ENCODE measurements at regions not wholly inside any gene's neighbourhood (a gene's known extent, or its start where the extent isn't known, plus 50 kb on each side); places are given as distances from the start of the nearest gene placed in this dataset.

DNA sequence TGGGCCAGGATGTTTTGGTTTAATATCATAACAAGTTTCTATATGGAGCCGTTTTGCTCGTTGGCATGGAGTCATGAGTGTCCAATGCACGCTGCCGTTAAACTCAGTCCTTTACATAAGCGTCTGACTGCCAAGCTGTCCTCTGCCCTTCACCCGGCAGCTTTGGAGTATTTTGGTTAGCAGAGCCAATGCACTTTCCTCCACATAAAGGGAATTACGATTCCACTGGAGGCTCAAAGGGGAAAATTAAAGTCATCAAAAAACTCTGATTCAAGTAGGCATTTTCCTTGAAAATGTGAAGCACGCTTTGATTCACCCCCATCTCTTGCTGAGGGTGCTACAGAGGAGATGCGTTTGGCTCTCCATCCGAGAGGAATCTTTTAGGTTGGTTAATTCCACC lies 144.4 kb upstream of the ARGLU1 start:
- DNase-seq (ENCODE audit: low read depth), result no peak

DNA sequence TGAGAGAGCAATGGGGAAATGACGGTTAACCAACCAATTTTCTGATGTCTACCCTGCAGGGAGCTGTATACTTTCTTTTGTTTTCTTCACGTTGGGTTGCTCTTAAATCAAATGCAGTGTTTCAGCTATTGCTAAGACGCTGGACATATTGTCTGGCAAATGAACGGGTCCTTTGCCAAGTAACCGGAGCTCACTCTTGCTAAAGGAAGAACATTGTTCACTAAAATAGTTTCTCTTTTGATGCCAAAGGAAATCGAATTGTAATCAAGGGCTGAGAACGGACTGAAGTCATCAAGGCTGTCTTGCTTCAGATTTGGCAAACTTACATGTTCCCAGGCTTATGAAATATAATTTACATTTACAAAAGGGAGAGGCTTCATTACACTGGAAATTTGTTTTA lies 142.3 kb upstream of the ARGLU1 start:
- DNase-seq (ENCODE audit: low read depth), result no peak

DNA sequence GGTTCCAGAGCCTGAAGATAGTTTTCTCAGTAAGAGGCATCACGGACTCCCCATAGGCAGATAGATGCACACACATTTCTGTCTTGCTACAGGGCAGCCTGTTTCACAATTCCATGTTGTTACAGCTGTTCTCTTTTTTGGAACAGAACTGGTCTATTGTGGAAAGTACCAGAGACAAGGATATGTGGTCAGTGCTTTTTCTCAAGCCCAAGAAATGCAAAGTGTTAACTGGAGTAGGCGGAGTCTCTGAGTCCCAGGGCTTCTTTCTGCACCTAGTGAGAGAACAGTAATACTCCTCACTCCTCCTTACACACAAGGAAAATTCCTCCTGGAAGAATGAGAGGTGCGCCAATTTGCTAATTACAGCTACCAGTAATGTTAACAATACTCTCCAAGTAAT lies 141.6 kb upstream of the ARGLU1 start:
- no peak for DNase-seq (ENCODE audit: low read depth)

DNA sequence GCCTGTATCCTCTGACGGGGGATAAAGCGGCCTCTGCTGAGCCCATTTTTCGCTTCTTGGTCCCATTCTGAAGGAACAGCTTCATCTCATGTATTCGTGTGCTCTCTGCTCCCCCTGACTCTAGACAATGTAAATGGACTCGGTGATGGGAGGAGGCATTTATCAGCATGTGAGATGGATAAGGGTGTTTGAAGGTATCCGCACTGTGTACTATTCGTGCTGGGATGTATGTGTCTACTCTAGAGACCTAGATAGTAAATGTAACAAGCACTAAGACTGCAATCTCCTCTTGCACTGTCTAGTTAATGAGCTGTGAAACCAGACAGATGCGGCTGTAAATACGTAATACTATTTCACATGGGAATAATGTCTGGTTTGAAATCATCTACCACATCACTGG lies 134.6 kb upstream of the ARGLU1 start:
- DNase-seq (ENCODE audit: low read depth), result no peak

DNA sequence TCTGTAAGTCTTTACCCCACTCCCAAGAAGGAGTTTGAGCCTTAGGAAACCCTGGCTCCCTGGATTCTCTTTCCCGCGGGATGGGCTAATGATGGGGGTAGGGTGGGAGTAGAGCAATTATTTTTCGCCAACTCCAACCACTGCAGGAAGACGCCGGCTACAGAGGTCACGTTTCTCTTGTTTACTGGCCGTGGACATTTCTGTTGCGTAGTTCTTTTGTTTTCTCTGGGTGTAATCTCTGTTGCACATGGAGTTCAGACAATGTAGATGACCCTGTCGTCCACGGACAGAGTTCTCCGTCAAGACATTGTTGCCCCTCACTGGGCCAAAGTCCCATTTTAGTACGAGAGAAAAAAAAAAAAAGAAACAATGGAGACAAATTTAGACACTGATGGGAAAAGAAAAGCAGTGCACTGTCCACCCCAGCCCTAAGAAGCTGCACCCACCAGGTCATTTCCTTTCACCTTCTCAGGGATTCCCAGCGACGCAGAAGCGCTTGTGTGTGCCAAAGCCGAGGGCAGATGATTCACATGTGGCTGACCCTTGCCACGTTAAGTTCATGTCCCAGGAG lies 133.9 kb upstream of the ARGLU1 start:
- no peak for DNase-seq (ENCODE audit: low read depth)

DNA sequence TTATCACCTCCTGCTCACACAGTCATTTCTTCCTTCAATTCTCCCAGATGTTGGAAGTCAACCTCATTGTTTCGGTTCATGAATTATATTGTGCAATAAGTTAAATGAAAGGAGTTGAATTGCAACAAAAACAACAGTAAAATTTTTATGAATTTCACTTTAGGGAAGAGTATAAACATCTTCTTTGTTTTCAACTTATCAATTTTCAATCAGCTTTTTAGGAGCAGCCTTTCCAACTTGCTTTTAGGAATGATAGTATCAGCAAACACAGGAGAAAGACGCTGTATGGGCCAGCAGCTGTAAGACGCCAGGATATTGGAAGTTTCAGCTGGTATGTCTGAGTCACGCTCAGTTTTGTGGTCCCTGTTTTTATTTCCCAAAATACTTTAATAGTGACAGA lies 132.5 kb upstream of the ARGLU1 start:
- no peak for DNase-seq (ENCODE audit: low read depth)

DNA sequence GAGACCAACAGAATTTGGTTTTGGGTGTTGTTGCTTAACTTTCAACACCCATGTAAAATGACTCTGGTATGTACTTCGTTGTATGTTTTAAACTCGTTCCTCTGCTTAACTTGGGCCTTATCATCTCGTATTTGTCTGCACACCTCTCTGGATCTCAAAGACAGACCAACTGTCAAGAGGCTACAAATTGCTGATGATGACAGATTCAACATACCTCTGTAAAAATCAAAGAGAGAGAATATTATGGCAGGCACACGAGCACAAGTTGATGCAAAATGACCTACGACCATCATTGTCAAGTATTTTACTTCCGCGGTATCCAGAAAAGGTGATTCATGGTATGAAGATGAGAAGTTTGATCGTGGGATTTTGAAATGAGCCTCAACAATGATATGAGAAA lies 132.1 kb upstream of the ARGLU1 start:
- DNase-seq (ENCODE audit: low read depth), result no peak

DNA sequence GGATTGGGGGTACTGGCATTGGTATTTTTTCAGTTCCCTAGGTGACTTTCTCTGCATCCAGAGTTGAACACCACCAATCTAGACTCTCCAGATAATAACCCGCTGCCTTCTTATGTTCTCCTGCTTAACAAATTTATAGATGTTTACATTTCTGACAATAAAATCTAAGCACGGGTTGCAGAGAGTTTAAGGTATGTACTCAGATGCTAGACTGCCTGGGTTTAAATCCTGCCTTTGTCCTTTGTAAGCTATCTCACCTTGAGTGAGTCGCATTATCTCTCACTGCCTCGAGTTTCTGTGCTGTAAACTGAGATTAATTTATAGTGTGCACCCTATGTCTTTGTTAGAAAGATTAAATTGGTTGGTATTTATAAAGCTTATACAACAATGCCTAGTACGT lies 131.4 kb upstream of the ARGLU1 start:
- DNase-seq (ENCODE audit: low read depth), result no peak

DNA sequence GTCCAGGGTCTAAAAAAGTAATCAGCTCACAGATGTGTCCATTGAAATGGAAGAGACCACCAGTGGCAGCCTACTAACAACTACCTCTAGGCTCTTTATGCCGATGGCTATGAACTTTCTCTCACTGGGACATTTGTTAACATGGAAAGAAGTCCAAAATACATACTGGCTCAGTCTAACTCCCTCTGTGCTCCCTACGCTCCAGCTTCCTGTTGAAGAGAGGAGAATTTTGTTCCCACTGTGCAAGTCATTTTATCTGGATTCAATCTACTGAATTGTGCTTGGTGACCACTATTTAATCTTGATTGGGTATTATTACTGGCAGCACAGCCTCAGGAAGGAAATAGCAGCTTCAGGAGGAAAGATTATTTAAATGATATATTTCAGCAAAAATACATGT lies 128.8 kb upstream of the ARGLU1 start:
- DNase-seq (ENCODE audit: low read depth), result no peak

DNA sequence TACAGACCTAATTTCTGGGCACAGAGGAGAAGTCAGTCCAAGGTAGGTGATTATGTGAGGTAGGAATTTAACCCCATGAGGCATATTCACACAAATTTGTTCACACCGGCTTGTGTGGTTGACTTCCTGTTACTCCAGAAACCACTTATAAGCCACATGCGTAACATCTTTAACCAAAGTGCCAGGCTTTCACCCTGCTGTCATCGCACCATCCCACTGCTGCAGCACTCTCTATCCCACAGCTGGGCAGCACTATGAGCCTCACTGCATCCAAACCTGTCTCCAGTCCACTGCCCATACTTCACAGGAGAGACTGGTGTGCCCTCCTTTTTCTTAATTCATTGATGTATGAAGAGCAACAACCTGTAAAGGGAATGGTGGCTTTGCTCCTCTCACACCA lies 128.2 kb upstream of the ARGLU1 start:
- DNase-seq (ENCODE audit: low read depth), result no peak

DNA sequence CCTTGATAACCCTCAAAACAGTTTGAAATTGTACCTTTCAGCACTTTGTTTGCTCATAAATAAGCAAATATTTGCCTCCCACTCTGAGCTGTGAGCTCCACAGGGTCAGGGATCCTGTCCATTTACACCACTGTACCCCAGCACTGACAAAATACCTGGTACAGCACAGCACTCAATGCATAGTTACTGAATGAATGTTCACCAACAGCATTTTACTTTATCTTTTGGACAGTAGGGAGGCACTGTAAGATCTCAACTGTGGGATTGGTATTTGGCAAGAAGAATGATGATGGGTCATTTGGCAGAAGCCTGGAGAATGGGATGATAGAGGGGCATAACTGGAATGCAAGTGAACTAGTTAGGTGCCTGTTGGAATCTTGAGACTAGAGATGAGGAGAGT lies 127.2 kb upstream of the ARGLU1 start:
- no peak for DNase-seq (ENCODE audit: low read depth)

DNA sequence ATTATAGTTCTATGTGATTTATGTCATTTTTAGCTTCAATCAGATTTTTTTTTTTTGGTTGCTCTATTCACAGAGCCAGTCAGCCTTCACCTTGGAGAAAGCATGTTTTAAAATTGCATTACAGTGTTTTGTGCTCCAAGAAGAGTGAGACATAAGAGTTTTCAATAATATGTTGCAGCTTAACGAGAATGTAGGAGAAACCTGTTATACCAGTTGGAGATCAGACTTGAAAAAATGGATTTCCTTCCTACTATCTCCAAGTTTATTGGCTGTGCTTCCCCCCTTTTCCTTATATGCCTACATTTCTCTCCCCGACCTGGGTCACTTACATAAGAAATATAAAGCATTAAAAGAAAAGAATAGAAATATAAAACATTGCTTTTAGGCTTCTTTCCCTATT lies 123.9 kb upstream of the ARGLU1 start:
- DNase-seq (ENCODE audit: low read depth), result no peak

DNA sequence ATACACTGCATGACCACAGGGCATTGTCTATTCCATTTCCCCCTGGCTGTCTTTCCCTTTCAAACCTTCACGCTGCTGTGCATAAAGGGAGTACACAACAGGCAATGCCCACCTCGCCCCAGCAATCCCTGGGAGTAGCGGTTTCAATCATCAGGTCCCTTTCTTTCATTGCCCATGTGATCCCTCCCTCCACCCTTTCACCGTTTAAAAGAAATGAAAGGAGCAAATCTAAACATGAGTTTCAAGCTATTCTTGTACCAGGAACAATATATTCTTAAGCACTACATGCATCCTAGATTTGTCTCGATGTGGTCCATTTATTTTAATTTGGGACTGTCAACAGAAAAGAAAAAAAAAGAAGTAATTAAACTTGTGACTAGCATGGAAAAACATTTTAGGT lies 123.4 kb upstream of the ARGLU1 start:
- no peak for DNase-seq (ENCODE audit: low read depth)

DNA sequence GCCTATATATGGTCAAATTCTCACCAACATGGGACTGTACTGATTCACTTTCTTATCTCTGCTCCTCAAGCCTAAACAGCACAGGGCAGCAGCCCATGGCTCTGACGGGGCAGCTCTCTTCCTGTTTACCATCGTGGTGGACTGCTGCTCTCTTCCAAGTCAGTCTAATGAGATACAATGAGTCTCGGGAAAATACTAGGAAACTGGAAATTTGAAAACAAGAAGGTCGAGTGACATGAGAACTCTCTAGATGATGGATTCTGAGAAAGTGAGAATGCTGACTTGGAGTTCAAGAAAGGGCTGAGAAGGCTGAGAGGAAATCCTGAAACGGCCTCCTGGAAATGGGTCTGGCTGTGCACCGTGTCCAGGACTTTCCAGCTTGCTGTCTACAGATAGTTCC lies 122.8 kb upstream of the ARGLU1 start:
- no peak for DNase-seq (ENCODE audit: low read depth)

DNA sequence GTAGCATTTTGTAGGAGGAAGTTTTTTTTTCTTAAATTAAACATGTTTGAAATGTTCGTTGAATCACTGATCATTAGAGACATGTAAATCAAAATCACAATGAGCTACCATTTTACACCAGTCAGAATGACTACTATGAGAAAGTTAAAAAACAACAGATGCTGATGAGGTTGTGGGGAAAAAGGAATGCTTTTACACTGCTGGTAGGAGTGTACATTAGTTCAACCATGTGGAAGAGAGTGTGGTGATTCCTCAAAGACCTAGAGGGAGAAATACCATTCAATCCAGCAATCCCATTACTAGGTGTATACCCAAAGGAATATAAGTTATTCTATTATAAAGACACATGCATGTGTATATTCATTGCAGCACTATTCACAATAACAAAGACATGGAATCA lies 122.0 kb upstream of the ARGLU1 start:
- DNase-seq (ENCODE audit: low read depth), result no peak

DNA sequence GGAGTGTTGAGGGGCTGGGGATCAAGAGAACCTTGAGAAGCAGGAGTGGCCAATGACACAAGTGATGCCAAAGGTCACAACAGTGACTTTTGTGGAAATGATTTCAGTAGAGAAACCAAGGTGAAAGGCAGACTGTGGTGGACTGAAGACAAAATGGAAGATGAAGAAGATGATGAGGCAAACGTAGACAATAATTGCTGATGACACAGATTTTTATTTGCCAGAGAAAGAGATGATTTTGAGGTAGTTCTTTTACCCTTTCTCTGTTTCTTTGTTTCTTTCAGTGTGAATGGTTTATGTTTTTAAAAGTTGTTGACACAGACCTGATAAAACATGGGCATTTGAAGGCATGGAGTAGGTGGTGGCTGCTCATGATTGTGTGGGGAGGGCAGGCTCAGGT lies 121.0 kb upstream of the ARGLU1 start:
- no peak for DNase-seq (ENCODE audit: low read depth)

DNA sequence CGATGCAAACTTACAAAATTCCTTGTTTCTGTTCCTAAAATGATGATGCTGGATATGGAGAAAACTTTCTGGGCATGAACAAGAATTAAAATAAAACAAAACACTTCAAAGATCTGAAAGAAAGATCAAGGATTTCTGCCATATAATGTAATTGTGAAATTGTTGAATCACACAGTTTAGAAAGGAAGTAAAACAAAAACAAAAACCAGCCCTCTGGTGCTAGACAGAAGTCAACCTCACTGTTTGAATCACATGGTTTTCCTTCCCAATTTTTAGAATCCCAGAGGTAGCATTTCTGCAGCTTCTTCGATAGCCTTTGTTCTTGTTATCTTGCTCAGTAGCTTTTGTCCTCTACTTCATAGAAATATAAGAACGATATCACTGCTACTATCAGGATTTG lies 118.2 kb upstream of the ARGLU1 start:
- no peak for DNase-seq (ENCODE audit: low read depth)

DNA sequence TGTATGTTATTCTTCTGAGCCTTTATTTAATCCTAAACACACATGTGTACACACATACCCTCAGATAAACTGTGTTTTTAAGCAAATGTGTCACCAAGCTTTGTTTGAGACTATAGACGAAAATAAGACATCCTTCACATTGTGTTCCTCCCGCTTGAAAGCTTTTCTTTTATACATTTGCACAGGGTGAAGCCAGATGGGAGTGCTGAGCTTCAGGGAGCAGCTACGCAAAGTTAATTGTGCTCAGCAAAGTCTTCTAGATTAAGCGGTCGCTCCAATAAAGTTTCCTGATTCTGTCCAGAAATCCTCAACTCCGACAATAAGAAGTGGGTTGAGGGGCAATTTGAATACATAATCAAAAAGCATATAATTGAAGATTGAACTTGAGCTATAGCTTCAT lies 117.2 kb upstream of the ARGLU1 start:
- DNase-seq (ENCODE audit: low read depth), result no peak

DNA sequence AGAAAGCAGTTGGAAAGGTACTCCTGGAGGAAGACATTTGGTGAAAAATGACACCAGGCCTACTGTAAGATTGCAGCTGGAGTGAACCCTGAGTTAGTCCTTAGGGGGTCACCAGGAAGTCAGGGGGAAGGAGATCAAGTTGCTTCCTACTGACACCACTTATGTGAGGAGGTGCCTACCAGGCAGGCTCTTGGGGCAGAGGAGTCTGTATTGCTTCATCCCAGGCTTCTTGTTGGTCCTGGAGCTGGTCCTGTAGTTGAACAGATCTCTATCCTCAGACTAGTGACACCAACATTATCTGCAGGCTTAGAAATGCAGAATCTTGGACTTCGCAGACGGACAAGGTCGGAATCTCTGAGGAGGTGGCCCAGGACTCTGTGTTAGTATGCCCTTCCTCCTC lies 116.0 kb upstream of the ARGLU1 start:
- no peak for DNase-seq (ENCODE audit: low read depth)

DNA sequence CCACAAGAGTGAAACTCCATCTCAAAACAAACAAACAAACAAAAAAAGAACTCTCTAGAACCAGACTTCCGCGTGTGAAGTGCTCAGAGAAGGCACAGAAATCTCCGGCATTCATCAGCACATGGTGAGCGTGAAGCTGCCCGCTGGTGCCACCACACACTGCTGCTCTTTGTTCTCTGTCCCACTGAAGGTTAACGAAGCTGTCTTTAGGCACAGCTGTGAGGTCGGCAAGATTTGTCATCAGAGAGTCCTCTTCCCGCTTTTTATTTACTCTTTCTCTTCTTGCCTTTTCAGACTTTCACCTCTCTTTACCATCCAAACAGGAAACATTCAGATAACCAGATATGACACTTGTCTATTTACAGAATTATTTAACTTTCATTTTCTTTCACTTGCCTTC lies 115.2 kb upstream of the ARGLU1 start:
- DNase-seq (ENCODE audit: low read depth), result no peak

DNA sequence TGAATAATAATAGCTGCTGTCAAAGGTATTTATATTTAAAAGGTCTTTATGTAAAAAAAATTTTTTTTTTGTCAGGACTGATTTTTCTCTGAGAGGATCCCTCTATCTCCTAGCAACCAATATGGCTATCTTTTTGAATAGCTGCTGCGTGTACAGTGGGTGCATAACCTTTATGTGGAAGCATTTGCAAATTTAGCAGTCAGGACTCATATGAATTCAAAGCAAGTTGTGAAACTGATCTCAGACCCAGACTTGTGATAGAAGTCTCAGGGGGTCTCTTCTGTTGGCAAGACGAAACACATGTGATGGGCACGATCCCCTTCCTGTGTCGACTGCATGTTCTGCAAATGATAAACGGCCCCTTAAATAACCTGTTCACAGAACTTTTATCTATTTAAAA lies 114.1 kb upstream of the ARGLU1 start:
- no peak for DNase-seq (ENCODE audit: low read depth)

DNA sequence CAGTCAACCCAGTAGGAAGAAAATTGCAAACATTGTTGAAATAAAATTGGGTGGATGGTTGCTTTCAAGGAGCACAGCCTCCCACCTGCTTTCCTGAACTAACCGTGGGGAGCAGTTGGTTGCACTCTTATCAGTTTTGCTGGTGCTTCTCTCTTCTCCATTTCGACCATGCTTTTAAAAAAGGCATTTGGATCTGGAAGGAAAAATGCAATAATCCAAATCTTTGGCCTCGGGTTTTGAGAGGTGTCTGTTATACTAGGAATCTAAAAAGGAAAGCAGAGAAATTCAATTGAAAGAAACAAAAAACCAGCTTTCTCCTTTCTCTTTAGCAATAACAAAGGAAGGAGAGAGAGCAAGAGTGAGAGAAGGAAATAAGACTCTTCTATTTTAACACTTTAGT lies 113.6 kb upstream of the ARGLU1 start:
- DNase-seq (ENCODE audit: low read depth), result no peak

DNA sequence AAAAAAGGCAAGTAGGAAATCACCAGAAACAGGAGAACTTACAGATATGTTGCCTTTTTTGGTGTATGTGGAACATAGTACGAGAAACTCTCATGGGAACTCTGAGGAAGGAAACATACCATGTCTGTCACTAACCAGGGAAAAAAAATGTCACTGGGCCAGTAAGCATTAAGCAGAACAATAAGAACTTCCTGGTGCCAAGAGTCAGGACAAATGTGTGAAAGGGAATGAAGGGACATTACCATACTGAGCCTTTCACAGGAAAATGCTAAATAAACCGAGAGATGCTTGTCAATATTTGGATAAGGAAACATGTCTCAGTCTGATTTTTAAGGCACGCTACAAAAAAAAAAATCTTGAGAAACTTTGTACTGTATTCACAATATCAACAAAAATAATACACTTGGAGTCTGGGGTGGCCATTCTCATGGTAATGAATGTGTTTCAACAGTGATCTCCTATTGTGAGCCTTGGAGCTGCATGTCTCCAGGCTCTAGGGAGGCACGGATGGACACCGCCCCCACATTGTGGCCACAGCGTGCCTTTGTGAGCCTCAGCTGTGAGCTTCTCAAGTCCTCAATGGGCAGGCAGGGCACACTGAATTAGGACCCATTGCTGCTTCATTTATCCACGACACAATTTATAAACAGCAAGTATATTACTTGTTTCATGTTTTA lies 113.0 kb upstream of the ARGLU1 start:
- DNase-seq (ENCODE audit: low read depth), result no peak

DNA sequence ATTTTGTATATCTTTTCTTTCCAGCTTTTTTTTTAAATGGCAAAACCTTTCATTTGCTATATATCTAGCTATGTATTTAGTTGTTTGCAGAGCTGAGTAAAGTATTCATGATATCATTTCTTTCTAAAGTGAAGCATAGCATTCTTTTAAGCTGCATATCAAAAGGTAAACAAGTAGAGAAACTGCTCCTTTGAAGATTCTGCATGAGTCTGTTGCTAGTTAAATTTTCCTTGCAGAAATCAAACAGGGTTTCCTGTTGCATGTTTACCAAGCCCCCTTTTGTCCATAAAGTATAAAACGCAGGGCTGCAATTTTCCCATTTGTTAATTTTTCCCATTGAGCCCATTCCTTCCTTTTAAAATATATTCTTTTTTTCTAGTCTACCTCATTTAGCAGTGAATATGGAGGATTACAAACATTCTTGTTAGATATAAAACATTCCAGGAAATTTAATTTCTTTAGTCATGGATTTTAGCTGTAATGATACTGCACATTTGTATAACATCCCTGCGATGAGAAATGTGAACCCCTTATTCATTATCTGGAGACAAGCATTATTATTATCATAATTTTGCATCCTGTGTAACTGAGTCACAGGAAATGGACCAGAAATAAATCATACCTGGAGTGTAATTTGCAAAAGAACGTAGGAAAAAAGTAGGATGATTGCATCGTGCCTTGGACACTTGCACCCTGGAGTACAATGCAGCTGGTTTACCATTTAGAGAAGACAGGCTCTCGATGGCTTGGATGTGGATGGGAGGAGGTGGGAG lies 110.9 kb upstream of the ARGLU1 start:
- no peak for DNase-seq (ENCODE audit: low read depth)
